Neural cell (in vitro differentiated cells): ENCODE measurements at regions not wholly inside any gene's neighbourhood (a gene's known extent, or its start where the extent isn't known, plus 50 kb on each side); places are given as distances from the start of the nearest gene placed in this dataset.

ENCODE experiments used
- H2AFZ ChIP-seq: fragments of 200-600, 300-800 bp; sonication (generic), shearing (Covaris generic); 2 replicates; pipeline ENCODE4 v1.6.0; 2014; ENCODE audit warnings: low read depth, mild to moderate bottlenecking, antibody characterized with exemption, low read length, moderate library complexity
- H3F3A ChIP-seq: fragments of 200-600 bp; shearing (Covaris generic); 2 replicates; pipeline ENCODE4 v1.6.1; 2016; ENCODE audit warnings: mild to moderate bottlenecking, moderate library complexity, mixed read lengths, antibody characterized with exemption, low read length; ENCODE audit not compliant: insufficient read depth, poor library complexity, severe bottlenecking
- H3K27ac ChIP-seq: fragments of 200-600, 300-800 bp; sonication (generic), shearing (Covaris generic); 2 replicates; pipeline ENCODE4 v1.5.1; 2014; ENCODE audit warnings: mild to moderate bottlenecking, low read length, moderate library complexity
- H3K27me3 ChIP-seq: fragments of 300-800, 200-600 bp; sonication (generic), shearing (Covaris generic); 2 replicates; pipeline ENCODE4 v1.6.0; 2014; ENCODE audit warnings: mild to moderate bottlenecking, low read depth, low read length, moderate library complexity; ENCODE audit not compliant: insufficient read depth
- H3K36me3 ChIP-seq: fragments of 300-800, 200-600 bp; sonication (generic), shearing (Covaris generic); 2 replicates; pipeline ENCODE4 v1.5.1; 2014; ENCODE audit warnings: mild to moderate bottlenecking, antibody characterized with exemption, low read length, moderate library complexity; ENCODE audit not compliant: insufficient read depth
- H3K4me2 ChIP-seq: fragments of 300-800, 200-600 bp; sonication (generic), shearing (Covaris generic); 2 replicates; pipeline ENCODE4 v1.6.0; 2014; ENCODE audit warnings: mild to moderate bottlenecking, low read length
- H3K4me3 ChIP-seq: fragments of 300-800, 200-600 bp; sonication (generic), shearing (Covaris generic); 2 replicates; pipeline ENCODE4 v1.5.1; 2014; ENCODE audit warnings: mild to moderate bottlenecking, low read length, moderate library complexity
- H3K79me2 ChIP-seq: fragments of 200-600 bp; shearing (Covaris generic); replicated peaks from 2 replicates; pipeline ENCODE4 v1.6.0; 2014; ENCODE audit warnings: mild to moderate bottlenecking, low read length, moderate library complexity; ENCODE audit not compliant: insufficient read depth
- H3K9ac ChIP-seq: fragments of 300-800, 200-600 bp; sonication (generic), shearing (Covaris generic); 2 replicates; pipeline ENCODE4 v1.6.1; 2016; ENCODE audit warnings: mild to moderate bottlenecking, low read length, mixed read lengths
- H3K9me2 ChIP-seq: fragments of 200-600 bp; shearing (Covaris generic); 2 replicates; pipeline ENCODE4 v1.6.1; 2016; ENCODE audit warnings: mild to moderate bottlenecking, low read length, mixed read lengths; ENCODE audit not compliant: insufficient read depth
- H3K9me3 ChIP-seq: fragments of 200-600, 300-800 bp; sonication (generic), shearing (Covaris generic); 2 replicates; pipeline ENCODE4 v1.6.1; 2016; ENCODE audit warnings: mild to moderate bottlenecking, mixed run types, low read length, moderate library complexity, mixed read lengths
- H4K20me1 ChIP-seq: fragments of 200-600 bp; shearing (Covaris generic); 2 replicates; pipeline ENCODE4 v1.6.1; 2016; ENCODE audit warnings: mild to moderate bottlenecking, mixed run types; ENCODE audit not compliant: insufficient read depth
- EP300 ChIP-seq: fragments of 450-650 bp; conservative IDR thresholded peaks from 2 replicates; pipeline ENCODE4 v1.6.1; 2014; ENCODE audit warnings: antibody characterized with exemption, mild to moderate bottlenecking, moderate library complexity; ENCODE audit not compliant: poor library complexity, severe bottlenecking
- EZH2 ChIP-seq: fragments of 200-600, 300-800 bp; shearing (Covaris generic), sonication (generic); IDR thresholded peaks from 2 replicates; pipeline ENCODE4 v1.6.1; 2014; ENCODE audit warnings: antibody characterized with exemption, low read length, borderline replicate concordance, mild to moderate bottlenecking; ENCODE audit not compliant: insufficient read depth, poor library complexity, severe bottlenecking
- MXI1 ChIP-seq: fragments of 450-650 bp; conservative IDR thresholded peaks from 2 replicates; pipeline ENCODE4 v1.6.1; 2014; ENCODE audit warnings: antibody characterized with exemption, mild to moderate bottlenecking; ENCODE audit not compliant: poor library complexity, severe bottlenecking
- POLR2AphosphoS5 ChIP-seq: IDR thresholded peaks from 2 replicates; pipeline ENCODE4 v1.6.1; 2012
- RAD21 ChIP-seq: fragments of 450-650 bp; conservative IDR thresholded peaks from 2 replicates; pipeline ENCODE4 v1.6.1; 2014; ENCODE audit warnings: antibody characterized with exemption, mild to moderate bottlenecking, moderate library complexity
- REST ChIP-seq: IDR thresholded peaks from 2 replicates; pipeline ENCODE4 v1.6.1; 2012; ENCODE audit warnings: borderline replicate concordance
- SMC3 ChIP-seq: fragments of 450-650 bp; conservative IDR thresholded peaks from 2 replicates; pipeline ENCODE4 v1.6.1; 2014; ENCODE audit warnings: antibody characterized with exemption, mild to moderate bottlenecking, moderate library complexity; ENCODE audit not compliant: poor library complexity
- TAF1 ChIP-seq: IDR thresholded peaks from 2 replicates; pipeline ENCODE4 v1.6.1; 2012; ENCODE audit warnings: low read depth
- TF ChIP-seq, protein P1 (sequence below): fragments of 450-650 bp; IDR thresholded peaks from 2 replicates; pipeline ENCODE4 v1.5.1; 2014; ENCODE audit warnings: antibody characterized with exemption, mild to moderate bottlenecking, moderate library complexity; ENCODE audit not compliant: poor library complexity, severe bottlenecking

DNA sequence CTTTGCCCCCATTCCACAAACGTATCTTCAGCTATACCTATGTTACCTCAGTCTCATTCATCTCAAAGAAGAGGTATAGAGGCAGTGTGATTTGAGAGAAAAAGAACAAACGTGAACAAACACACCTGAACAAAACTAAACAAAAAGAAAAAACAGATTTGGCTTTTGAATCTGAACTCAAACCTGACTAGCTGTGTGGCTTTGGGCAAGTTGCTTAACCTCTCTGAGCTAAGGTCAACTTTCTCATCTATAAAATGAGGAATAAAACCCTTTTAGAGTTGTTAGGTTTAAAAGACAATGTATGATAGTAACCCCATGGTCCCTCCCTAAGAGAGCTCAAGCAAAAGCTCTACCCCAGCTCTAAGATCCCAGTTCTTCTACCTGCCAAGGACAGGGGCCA, 73.5 kb downstream of the ZNF648 start (continued):
- no peak for TF ChIP-seq REST

GRCh38 chr1:181987334-181987895, 74.1 kb downstream of the ZNF648 start:
- H3K4me2 ChIP-seq = no peak overlapping the region
- H3F3A ChIP-seq = no peaks in the 10 kb centered on the region
- H2AFZ ChIP-seq = no peak overlapping the region
- no peaks in the 10 kb centered on the region for H3K36me3 ChIP-seq
- H3K27me3 ChIP-seq = no peaks in the 10 kb centered on the region
- TF ChIP-seq POLR2AphosphoS5 (no peak), MXI1 (no peak), REST (no peak), SMC3 (no peak), EZH2 (no peak), TAF1 (no peak), EP300 (no peak), RAD21 (no peak)
- TF ChIP-seq, protein P1, sequence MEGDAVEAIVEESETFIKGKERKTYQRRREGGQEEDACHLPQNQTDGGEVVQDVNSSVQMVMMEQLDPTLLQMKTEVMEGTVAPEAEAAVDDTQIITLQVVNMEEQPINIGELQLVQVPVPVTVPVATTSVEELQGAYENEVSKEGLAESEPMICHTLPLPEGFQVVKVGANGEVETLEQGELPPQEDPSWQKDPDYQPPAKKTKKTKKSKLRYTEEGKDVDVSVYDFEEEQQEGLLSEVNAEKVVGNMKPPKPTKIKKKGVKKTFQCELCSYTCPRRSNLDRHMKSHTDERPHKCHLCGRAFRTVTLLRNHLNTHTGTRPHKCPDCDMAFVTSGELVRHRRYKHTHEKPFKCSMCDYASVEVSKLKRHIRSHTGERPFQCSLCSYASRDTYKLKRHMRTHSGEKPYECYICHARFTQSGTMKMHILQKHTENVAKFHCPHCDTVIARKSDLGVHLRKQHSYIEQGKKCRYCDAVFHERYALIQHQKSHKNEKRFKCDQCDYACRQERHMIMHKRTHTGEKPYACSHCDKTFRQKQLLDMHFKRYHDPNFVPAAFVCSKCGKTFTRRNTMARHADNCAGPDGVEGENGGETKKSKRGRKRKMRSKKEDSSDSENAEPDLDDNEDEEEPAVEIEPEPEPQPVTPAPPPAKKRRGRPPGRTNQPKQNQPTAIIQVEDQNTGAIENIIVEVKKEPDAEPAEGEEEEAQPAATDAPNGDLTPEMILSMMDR = no peak
- H3K4me3 ChIP-seq = no peak overlapping the region
- no peaks in the 10 kb centered on the region for H4K20me1 ChIP-seq
- no peaks in the 10 kb centered on the region for H3K9me2 ChIP-seq
- H3K27ac ChIP-seq = no peak overlapping the region
- H3K9ac ChIP-seq = no peak overlapping the region
- no peaks in the 10 kb centered on the region for H3K9me3 ChIP-seq
- no peaks in the 10 kb centered on the region for H3K79me2 ChIP-seq
